Endothelial cell (in vitro differentiated cells): ENCODE measurements at regions not wholly inside any gene's neighbourhood (a gene's known extent, or its start where the extent isn't known, plus 50 kb on each side); places are given as distances from the start of the nearest gene placed in this dataset.

Experiments
- DNase-seq: peaks from one replicate; pipeline ENCODE4 v3.0.0; 2021; ENCODE audit warnings: low spot score
- H3K27ac Mint-ChIP-seq: one replicate; pipeline ENCODE4 v1.8.0; 2021; ENCODE audit warnings: mixed read lengths, inconsistent platforms; ENCODE audit not compliant: unreplicated experiment
- H3K27me3 Mint-ChIP-seq: one replicate; pipeline ENCODE4 v1.8.0; 2021; ENCODE audit warnings: mild to moderate bottlenecking, moderate library complexity, mixed read lengths, inconsistent platforms; ENCODE audit not compliant: unreplicated experiment
- H3K36me3 Mint-ChIP-seq: one replicate; pipeline ENCODE4 v1.8.0; 2021; ENCODE audit warnings: mild to moderate bottlenecking, low read depth, mixed read lengths, inconsistent platforms; ENCODE audit not compliant: unreplicated experiment
- H3K4me1 Mint-ChIP-seq: one replicate; pipeline ENCODE4 v1.8.0; 2021; ENCODE audit warnings: mild to moderate bottlenecking, mixed read lengths, inconsistent platforms; ENCODE audit not compliant: unreplicated experiment
- H3K4me3 Mint-ChIP-seq: one replicate; pipeline ENCODE4 v1.8.0; 2021; ENCODE audit warnings: mild to moderate bottlenecking, mixed read lengths, inconsistent platforms; ENCODE audit not compliant: unreplicated experiment
- H3K9me3 Mint-ChIP-seq: one replicate; pipeline ENCODE4 v1.8.0; 2021; ENCODE audit warnings: mixed read lengths, inconsistent platforms; ENCODE audit not compliant: unreplicated experiment
- TF ChIP-seq, protein P1 (sequence below): fragments of 200-600 bp; sonication (generic); IDR thresholded peaks from one replicate; pipeline ENCODE4 v1.5.0; 2021; ENCODE audit warnings: antibody characterized with exemption; ENCODE audit not compliant: unreplicated experiment

GRCh38 chr4:144267084-144267483 is 126.6 kb upstream of the GYPA start:
- Mint-ChIP-seq H3K27ac (no peak overlapping the region), H3K4me3 (no peak overlapping the region), H3K36me3 (no peaks in the 10 kb centered on the region), H3K27me3 (no peaks in the 10 kb centered on the region), H3K9me3 (no peaks in the 10 kb centered on the region), H3K4me1 (no peaks in the 10 kb centered on the region)
- DNase-seq = no peak
- TF ChIP-seq, protein P1, sequence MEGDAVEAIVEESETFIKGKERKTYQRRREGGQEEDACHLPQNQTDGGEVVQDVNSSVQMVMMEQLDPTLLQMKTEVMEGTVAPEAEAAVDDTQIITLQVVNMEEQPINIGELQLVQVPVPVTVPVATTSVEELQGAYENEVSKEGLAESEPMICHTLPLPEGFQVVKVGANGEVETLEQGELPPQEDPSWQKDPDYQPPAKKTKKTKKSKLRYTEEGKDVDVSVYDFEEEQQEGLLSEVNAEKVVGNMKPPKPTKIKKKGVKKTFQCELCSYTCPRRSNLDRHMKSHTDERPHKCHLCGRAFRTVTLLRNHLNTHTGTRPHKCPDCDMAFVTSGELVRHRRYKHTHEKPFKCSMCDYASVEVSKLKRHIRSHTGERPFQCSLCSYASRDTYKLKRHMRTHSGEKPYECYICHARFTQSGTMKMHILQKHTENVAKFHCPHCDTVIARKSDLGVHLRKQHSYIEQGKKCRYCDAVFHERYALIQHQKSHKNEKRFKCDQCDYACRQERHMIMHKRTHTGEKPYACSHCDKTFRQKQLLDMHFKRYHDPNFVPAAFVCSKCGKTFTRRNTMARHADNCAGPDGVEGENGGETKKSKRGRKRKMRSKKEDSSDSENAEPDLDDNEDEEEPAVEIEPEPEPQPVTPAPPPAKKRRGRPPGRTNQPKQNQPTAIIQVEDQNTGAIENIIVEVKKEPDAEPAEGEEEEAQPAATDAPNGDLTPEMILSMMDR = no peak

- no peak for DNase-seq
- Mint-ChIP-seq H3K9me3 (no peaks in the 10 kb centered on the region), H3K36me3 (no peaks in the 10 kb centered on the region), H3K4me3 (no peak overlapping the region), H3K27me3 (no peaks in the 10 kb centered on the region), H3K27ac (no peak overlapping the region), H3K4me1 (peaks cover 8% of the 10 kb centered on the region)
- TF ChIP-seq, protein P1 = no peak
These were observed 140.2 kb upstream of the GYPA start for GRCh38 chr4:144280688-144281087.

DNA sequence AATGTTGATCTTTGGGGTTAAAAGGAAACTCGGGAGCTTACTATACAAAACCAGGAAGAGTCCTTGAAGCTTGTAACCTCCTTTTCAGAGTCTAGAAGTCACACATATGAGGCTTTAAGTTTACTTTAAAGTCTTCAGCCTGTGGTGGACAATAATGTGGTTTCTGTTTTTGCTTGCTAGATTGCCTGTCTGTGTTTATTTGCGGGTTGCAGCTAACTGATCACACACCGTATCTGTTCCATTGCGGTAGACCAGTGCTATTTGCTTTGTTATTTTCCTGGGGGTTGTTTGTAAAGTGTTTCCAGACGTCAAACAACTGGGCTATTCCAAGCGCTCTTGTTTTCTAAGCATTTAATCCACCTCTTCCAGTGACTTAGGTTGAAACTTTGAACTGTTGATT is 143.0 kb upstream of the GYPA start:
- Mint-ChIP-seq H3K4me3 (no peak overlapping the region), H3K4me1 (peaks cover 17% of the 10 kb centered on the region), H3K27ac (no peak overlapping the region), H3K27me3 (no peaks in the 10 kb centered on the region), H3K9me3 (no peaks in the 10 kb centered on the region), H3K36me3 (no peaks in the 10 kb centered on the region)
- DNase-seq = no peak
- TF ChIP-seq, protein P1 = no peak

DNA sequence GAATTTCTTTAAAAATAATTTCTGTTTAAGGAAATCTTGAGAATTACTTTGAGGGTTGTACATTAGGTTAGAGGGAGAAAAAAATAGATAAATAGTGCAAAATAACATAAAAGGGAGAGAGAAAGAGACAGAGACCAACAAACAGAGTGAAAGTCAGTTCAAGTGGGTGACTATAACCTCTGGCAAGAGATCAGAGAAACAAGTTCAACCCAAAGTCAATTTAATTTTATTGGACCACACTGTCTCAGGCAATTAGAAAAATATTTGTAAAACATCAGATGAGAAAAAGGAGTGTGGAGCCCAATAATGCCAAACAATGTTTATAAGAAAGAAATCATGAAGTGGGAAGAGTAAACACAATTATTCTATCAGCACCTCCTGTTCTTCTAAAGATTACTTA is 143.5 kb upstream of the GYPA start:
- Mint-ChIP-seq H3K9me3 (no peaks in the 10 kb centered on the region), H3K4me1 (peaks cover 17% of the 10 kb centered on the region)
- DNase-seq = no peak

GRCh38 chr4:144288011-144288903 is 147.7 kb upstream of the GYPA start:
- Mint-ChIP-seq H3K36me3 (no peaks in the 10 kb centered on the region), H3K27me3 (no peaks in the 10 kb centered on the region), H3K4me3 (no peak overlapping the region), H3K27ac (no peak overlapping the region), H3K9me3 (no peaks in the 10 kb centered on the region), H3K4me1 (peaks cover 15% of the 10 kb centered on the region)
- TF ChIP-seq, protein P1 = no peak
- DNase-seq = no peak

More for the DNA sequence above, 143.5 kb upstream of the GYPA start:
- Mint-ChIP-seq H3K27me3 (no peaks in the 10 kb centered on the region), H3K27ac (no peak overlapping the region), H3K36me3 (no peaks in the 10 kb centered on the region), H3K4me3 (no peak overlapping the region)
- TF ChIP-seq, protein P1 = no peak
